K562 (cell line): ENCODE measurements at regions not wholly inside any gene's neighbourhood (a gene's known extent, or its start where the extent isn't known, plus 50 kb on each side); places are given as distances from the start of the nearest gene placed in this dataset.

Experiments
- EP300 ChIP-seq: IDR thresholded peaks from 2 replicates; pipeline ENCODE4 v1.6.1; 2012; ENCODE audit warnings: low read length, improper control_type of control experiment
- NCOA6 ChIP-seq: fragments of 450-650 bp; IDR thresholded peaks from 2 replicates; pipeline ENCODE4 v1.6.1; 2017; ENCODE audit warnings: mild to moderate bottlenecking
- POLR2AphosphoS2 ChIP-seq: IDR thresholded peaks from 2 replicates; pipeline ENCODE4 v1.6.1; 2012; ENCODE audit warnings: low read length, improper control_type of control experiment
- SMAD1 ChIP-seq: fragments of 150-350 bp; IDR thresholded peaks from 2 replicates; pipeline ENCODE4 v1.6.1; 2014; ENCODE audit warnings: low read length, low read depth; ENCODE audit not compliant: partially characterized antibody
- SP1 ChIP-seq: sonication (generic); formaldehyde crosslinking; IDR thresholded peaks from 2 replicates; pipeline ENCODE4 v1.8.1; 2022; ENCODE audit warnings: mild to moderate bottlenecking, missing genetic modification reagents
- SREBF2 ChIP-seq: sonication (generic); formaldehyde crosslinking; IDR thresholded peaks from 2 replicates; pipeline ENCODE4 v1.4.0; 2020; ENCODE audit warnings: mild to moderate bottlenecking, missing genetic modification reagents
- TEAD4 ChIP-seq, 2 experiments: sonication (generic) in 1 of 2; formaldehyde crosslinking in 1 of 2; IDR thresholded peaks; 2 replicates each; pipeline versions ENCODE4 v1.6.1 to v1.8.0; 2012 to 2022; ENCODE audit warnings: borderline replicate concordance in 1 of 2, inconsistent platforms in 1 of 2, low read length in 1 of 2, mild to moderate bottlenecking in 1 of 2, missing genetic modification reagents in 1 of 2
- TF ChIP-seq, protein P1 (sequence below), 3 experiments: IDR thresholded peaks in 2 of 3; conservative IDR thresholded peaks in 1 of 3; 2 replicates each; pipeline ENCODE4 v1.5.1; 2011 to 2012; ENCODE audit warnings: low read length in 3 of 3, mild to moderate bottlenecking in 3 of 3, control low read depth in 2 of 3, improper control_type of control experiment in 1 of 3, inconsistent platforms in 1 of 3, low read depth in 1 of 3, mixed read lengths in 1 of 3, moderate library complexity in 1 of 3; ENCODE audit not compliant: insufficient read depth in 2 of 3
- TF ChIP-seq, protein P2 (sequence below): fragments of 450-650 bp; IDR thresholded peaks from 2 replicates; pipeline ENCODE4 v1.6.1; 2016

DNA sequence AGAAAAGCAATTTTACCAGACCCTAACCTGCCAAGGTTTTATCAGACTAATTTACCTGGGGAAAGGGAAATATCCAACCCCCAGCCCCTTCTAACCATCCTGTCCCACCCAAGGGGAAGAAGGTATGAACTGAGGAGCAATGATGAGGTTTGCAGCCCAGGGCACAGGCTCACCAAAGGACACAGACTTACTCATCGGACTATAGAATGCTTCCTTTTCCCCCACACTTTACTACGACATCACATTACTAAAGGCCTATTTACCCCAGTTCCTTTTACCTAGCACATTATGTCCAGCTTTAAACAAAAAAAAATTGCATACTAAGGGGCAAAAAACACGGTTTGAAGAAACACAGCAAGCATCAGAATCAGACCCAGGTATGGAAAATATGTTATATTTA, 94.1 kb upstream of the FST start:
- TF ChIP-seq, protein P1, sequence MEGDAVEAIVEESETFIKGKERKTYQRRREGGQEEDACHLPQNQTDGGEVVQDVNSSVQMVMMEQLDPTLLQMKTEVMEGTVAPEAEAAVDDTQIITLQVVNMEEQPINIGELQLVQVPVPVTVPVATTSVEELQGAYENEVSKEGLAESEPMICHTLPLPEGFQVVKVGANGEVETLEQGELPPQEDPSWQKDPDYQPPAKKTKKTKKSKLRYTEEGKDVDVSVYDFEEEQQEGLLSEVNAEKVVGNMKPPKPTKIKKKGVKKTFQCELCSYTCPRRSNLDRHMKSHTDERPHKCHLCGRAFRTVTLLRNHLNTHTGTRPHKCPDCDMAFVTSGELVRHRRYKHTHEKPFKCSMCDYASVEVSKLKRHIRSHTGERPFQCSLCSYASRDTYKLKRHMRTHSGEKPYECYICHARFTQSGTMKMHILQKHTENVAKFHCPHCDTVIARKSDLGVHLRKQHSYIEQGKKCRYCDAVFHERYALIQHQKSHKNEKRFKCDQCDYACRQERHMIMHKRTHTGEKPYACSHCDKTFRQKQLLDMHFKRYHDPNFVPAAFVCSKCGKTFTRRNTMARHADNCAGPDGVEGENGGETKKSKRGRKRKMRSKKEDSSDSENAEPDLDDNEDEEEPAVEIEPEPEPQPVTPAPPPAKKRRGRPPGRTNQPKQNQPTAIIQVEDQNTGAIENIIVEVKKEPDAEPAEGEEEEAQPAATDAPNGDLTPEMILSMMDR (IDR thresholded peaks at IDR 0.05 in 2 of 3, conservative IDR thresholded peaks at IDR 0.05 in 1 of 3; ENCODE audit: insufficient read depth in 2 of 3, low read depth in 1 of 3, low read length in 3 of 3), result no peak
- TF ChIP-seq NCOA6, result no peak
- TF ChIP-seq SP1 (CRISPR knock-in tag), result no peak
- no peak for TF ChIP-seq SMAD1
- no peak for TF ChIP-seq SREBF2 (CRISPR knock-in tag)
- TF ChIP-seq TEAD4 (IDR thresholded peaks at IDR 0.05; ENCODE audit: low read length), result no peak
- no peak for TF ChIP-seq TEAD4 (CRISPR knock-in tag; IDR thresholded peaks at IDR 0.05; ENCODE audit: borderline replicate concordance)
- TF ChIP-seq POLR2AphosphoS2, result no peak
- TF ChIP-seq EP300, result no peak
- TF ChIP-seq, protein P2, sequence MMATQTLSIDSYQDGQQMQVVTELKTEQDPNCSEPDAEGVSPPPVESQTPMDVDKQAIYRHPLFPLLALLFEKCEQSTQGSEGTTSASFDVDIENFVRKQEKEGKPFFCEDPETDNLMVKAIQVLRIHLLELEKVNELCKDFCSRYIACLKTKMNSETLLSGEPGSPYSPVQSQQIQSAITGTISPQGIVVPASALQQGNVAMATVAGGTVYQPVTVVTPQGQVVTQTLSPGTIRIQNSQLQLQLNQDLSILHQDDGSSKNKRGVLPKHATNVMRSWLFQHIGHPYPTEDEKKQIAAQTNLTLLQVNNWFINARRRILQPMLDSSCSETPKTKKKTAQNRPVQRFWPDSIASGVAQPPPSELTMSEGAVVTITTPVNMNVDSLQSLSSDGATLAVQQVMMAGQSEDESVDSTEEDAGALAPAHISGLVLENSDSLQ, result no peak
